Mesothelial cell of epicardium (in vitro differentiated cells): ENCODE measurements at regions not wholly inside any gene's neighbourhood (a gene's known extent, or its start where the extent isn't known, plus 50 kb on each side); places are given as distances from the start of the nearest gene placed in this dataset.
"Not testable (repeated sequence)": the region's sequence is repeated elsewhere in the genome, so short reads cannot be mapped to it uniquely, and the experiment has no call there.

Experiments used
- DNase-seq, 2 experiments: peaks; one replicate each; pipeline ENCODE4 v3.0.0; 2021; ENCODE audit warnings: low spot score in 2 of 2; ENCODE audit not compliant: unreplicated experiment in 2 of 2
- H3K27ac Mint-ChIP-seq: 2 replicates; pipeline ENCODE4 v1.8.0; 2021; ENCODE audit warnings: mixed read lengths
- H3K27me3 Mint-ChIP-seq: 2 replicates; pipeline ENCODE4 v1.8.0; 2021; ENCODE audit warnings: low read depth, mixed read lengths
- H3K36me3 Mint-ChIP-seq: 2 replicates; pipeline ENCODE4 v1.8.0; 2021; ENCODE audit warnings: mixed read lengths
- H3K4me1 Mint-ChIP-seq: 2 replicates; pipeline ENCODE4 v1.8.0; 2021; ENCODE audit warnings: mixed read lengths
- H3K4me3 Mint-ChIP-seq: 2 replicates; pipeline ENCODE4 v1.8.0; 2021; ENCODE audit warnings: mild to moderate bottlenecking, moderate library complexity, mixed read lengths
- H3K9me3 Mint-ChIP-seq: 2 replicates; pipeline ENCODE4 v1.8.0; 2021; ENCODE audit warnings: mixed read lengths
- CTCF ChIP-seq: fragments of 200-600 bp; sonication (generic); IDR thresholded peaks from one replicate; pipeline ENCODE4 v1.5.0; 2021; ENCODE audit warnings: antibody characterized with exemption; ENCODE audit not compliant: unreplicated experiment

- Mint-ChIP-seq H3K4me1 (no peaks in the 10 kb centered on the region), H3K9me3 (no peaks in the 10 kb centered on the region), H3K27ac (no peak overlapping the region), H3K36me3 (no peaks in the 10 kb centered on the region), H3K4me3 (no peak overlapping the region), H3K27me3 (peaks cover 10% of the 10 kb centered on the region)
- no peak for TF ChIP-seq CTCF
- no peak for DNase-seq
Observed at GRCh38 chr21:38088916-38089762, 167.7 kb upstream of the KCNJ15 start.

- Mint-ChIP-seq H3K9me3 (no peaks in the 10 kb centered on the region), H3K4me3 (no peak overlapping the region), H3K27ac (no peak overlapping the region), H3K4me1 (no peaks in the 10 kb centered on the region), H3K36me3 (no peaks in the 10 kb centered on the region), H3K27me3 (peaks cover 13% of the 10 kb centered on the region)
- no peak for DNase-seq
- TF ChIP-seq CTCF: no peak
Observed at GRCh38 chr21:38089763-38090046, 167.1 kb upstream of the KCNJ15 start.

- H3K9me3 Mint-ChIP-seq, DNase-seq, H3K36me3 Mint-ChIP-seq, H3K27ac Mint-ChIP-seq, H3K4me1 Mint-ChIP-seq, H3K4me3 Mint-ChIP-seq: not testable (repeated sequence)
- peaks cover 15% of the 10 kb centered on the region for H3K27me3 Mint-ChIP-seq
Observed at GRCh38 chr21:38091061-38091460, 165.7 kb upstream of the KCNJ15 start.

- Mint-ChIP-seq H3K27me3 (peaks cover 18% of the 10 kb centered on the region), H3K36me3 (no peaks in the 10 kb centered on the region), H3K4me3 (no peak overlapping the region), H3K4me1 (no peaks in the 10 kb centered on the region), H3K9me3 (peaks cover 2% of the 10 kb centered on the region), H3K27ac (no peak overlapping the region)
- TF ChIP-seq CTCF: no peak
- no peak for DNase-seq
Observed at GRCh38 chr21:38092051-38092450, 164.7 kb upstream of the KCNJ15 start.

- no peak for TF ChIP-seq CTCF
- Mint-ChIP-seq H3K4me3 (no peak overlapping the region), H3K36me3 (no peaks in the 10 kb centered on the region), H3K27me3 (peaks cover 17% of the 10 kb centered on the region), H3K9me3 (peaks cover 12% of the 10 kb centered on the region), H3K4me1 (no peaks in the 10 kb centered on the region), H3K27ac (no peak overlapping the region)
- DNase-seq: no peak
Observed at GRCh38 chr21:38095220-38095619, 161.6 kb upstream of the KCNJ15 start.

- no peak for TF ChIP-seq CTCF
- DNase-seq: no peak
- H3K36me3 Mint-ChIP-seq: no peaks in the 10 kb centered on the region
- H3K27ac Mint-ChIP-seq: no peak overlapping the region
- peaks cover 19% of the 10 kb centered on the region for H3K27me3 Mint-ChIP-seq
- no peaks in the 10 kb centered on the region for H3K4me1 Mint-ChIP-seq
- peaks cover 13% of the 10 kb centered on the region for H3K9me3 Mint-ChIP-seq
- no peak overlapping the region for H3K4me3 Mint-ChIP-seq
Observed at GRCh38 chr21:38097789-38098188, 159.0 kb upstream of the KCNJ15 start.
